ENCODE measurements at regions not wholly inside any gene's neighbourhood (a gene's known extent, or its start where the extent isn't known, plus 50 kb on each side); places are given as distances from the start of the nearest gene placed in this dataset.

- DNase-seq: no peak
- TF ChIP-seq GATA1 (IDR thresholded peaks at IDR 0.05; ENCODE audit: low read depth, low read length): no peak
- TF ChIP-seq POLR2A (IDR thresholded peaks at IDR 0.05; ENCODE audit: low read length): no peak
Observed at GRCh38 chr5:92980491-92980890, 600.5 kb downstream of the NR2F1-AS1 start.

DNA sequence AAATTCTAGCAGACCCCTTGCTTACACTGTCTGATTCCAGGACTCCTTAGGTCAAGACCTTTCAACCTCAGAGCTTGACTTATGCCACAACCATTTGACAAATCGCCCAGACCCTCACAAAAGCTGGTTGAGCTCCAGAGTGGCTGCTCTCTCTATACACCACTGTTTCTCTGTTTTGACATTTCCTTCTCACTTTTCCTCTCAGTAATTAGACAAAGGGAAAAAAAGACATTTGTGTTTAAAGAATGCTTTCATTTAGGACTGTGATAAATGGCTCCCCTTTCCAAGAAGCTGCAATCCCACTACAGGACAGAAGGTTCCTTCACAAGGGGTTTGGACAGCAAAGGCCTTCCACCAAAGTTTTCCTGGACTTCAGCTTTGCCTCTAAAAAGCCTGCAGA is 601.3 kb downstream of the NR2F1-AS1 start:
- no peak for TF ChIP-seq GATA1 (IDR thresholded peaks at IDR 0.05; ENCODE audit: low read depth, low read length)
- no peak for TF ChIP-seq POLR2A (IDR thresholded peaks at IDR 0.05; ENCODE audit: low read length)
- DNase-seq: no peak

- TF ChIP-seq POLR2A (IDR thresholded peaks at IDR 0.05; ENCODE audit: low read length) (no peak), GATA1 (IDR thresholded peaks at IDR 0.05; ENCODE audit: low read depth, low read length) (no peak)
- no peak for DNase-seq
Observed at GRCh38 chr5:92977846-92978540, 603.0 kb downstream of the NR2F1-AS1 start.

DNA sequence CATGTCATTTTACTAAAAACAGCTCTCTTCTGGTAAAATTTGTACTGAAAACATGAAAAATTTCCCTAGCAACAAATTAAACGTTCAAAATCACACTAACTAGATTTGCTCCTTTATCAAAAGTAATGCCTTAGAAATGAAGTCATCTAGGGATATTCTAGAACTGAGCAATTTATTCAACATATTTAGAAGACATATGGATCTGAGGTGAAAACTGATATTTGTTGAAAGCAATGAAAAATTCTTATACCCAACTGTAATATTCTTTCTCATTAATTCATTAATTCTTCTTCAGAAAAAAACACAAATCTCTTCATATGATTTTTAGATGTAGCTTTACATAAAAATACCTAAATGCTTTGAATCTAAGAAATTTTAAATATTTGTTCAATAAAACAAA is 604.9 kb downstream of the NR2F1-AS1 start:
- TF ChIP-seq GATA1 (IDR thresholded peaks at IDR 0.05; ENCODE audit: low read depth, low read length) (no peak), POLR2A (IDR thresholded peaks at IDR 0.05; ENCODE audit: low read length) (no peak)
- no peak for DNase-seq

DNA sequence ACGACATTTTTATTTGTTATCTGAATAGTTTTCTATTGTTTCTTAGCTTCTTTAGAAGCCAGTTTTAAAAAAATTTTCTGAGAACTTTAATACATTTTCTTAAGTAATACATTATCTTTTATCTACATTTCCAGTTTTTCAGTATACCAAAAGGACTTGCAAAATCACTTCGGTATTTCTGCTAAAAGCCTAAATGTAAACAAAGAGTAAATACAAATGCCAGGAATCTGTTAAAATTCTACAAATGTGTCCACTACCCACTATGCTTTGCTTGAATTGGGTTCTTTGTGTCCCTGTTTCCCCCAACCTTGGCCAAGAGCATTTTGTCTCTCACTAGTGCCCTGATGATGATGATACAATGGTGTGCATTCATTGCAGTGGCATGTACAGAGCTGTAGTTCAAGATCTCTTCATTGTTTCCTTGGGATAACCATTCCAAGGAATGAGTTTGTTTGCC is 611.2 kb downstream of the NR2F1-AS1 start:
- no peak for DNase-seq
- TF ChIP-seq GATA1 (IDR thresholded peaks at IDR 0.05; ENCODE audit: low read depth, low read length): no peak
- TF ChIP-seq POLR2A (IDR thresholded peaks at IDR 0.05; ENCODE audit: low read length): no peak

GRCh38 chr5:92969191-92969780 is 611.7 kb downstream of the NR2F1-AS1 start:
- TF ChIP-seq POLR2A (IDR thresholded peaks at IDR 0.05; ENCODE audit: low read length) (no peak), GATA1 (IDR thresholded peaks at IDR 0.05; ENCODE audit: low read depth, low read length) (no peak)
- DNase-seq: no peak

DNA sequence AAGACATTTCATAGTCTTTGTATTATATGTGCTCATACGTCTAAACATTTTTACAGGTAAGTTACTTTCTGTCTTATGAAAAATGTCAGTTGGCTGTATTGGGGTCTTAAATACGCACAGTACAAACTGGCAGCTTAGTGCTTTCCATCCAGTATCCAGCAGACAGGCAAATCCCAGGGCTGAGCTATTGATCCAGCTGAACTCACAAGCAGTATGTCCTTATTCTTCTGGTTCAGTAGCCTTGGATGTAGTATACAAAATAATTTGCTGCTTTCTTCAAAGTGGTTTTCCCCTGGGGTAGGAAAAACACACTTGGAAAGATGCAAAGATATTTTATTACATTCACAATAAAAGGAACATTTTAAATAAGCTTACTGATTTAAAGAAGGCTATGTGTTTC is 617.2 kb downstream of the NR2F1-AS1 start:
- no peak for TF ChIP-seq POLR2A (IDR thresholded peaks at IDR 0.05; ENCODE audit: low read length)
- TF ChIP-seq GATA1 (IDR thresholded peaks at IDR 0.05; ENCODE audit: low read depth, low read length): no peak

DNA sequence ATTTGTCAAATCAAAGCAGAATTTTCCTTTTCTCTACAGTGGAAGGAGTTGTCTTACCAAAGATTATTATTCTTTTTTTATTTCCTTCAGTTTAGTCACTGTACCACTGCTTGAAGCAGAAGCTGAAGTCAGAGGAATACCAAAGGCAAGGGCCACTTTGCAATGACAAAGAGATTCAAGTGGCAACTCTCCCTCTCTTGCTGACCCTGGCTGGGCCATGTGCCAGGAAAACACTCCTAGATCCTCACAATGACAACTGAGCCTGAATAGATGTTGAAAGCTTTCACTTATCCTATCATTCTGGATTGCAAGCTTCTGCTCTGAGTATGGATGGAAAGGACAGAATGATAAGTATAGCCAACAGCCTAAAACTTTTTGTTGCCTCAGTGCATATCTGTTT is 618.3 kb downstream of the NR2F1-AS1 start:
- no peak for TF ChIP-seq POLR2A (IDR thresholded peaks at IDR 0.05; ENCODE audit: low read length)
- TF ChIP-seq GATA1 (IDR thresholded peaks at IDR 0.05; ENCODE audit: low read depth, low read length): no peak
- DNase-seq: no peak

More for the DNA sequence above, 617.2 kb downstream of the NR2F1-AS1 start:
- DNase-seq: no peak

GRCh38 chr5:92956886-92957285 is 624.1 kb downstream of the NR2F1-AS1 start:
- TF ChIP-seq POLR2A (IDR thresholded peaks at IDR 0.05; ENCODE audit: low read length) (no peak), GATA1 (IDR thresholded peaks at IDR 0.05; ENCODE audit: low read depth, low read length) (no peak)
- no peak for DNase-seq

GRCh38 chr5:92952243-92952642 is 628.8 kb downstream of the NR2F1-AS1 start:
- no peak for DNase-seq
- no peak for TF ChIP-seq GATA1 (IDR thresholded peaks at IDR 0.05; ENCODE audit: low read depth, low read length)

- DNase-seq: no peak
- TF ChIP-seq POLR2A (IDR thresholded peaks at IDR 0.05; ENCODE audit: low read length) (no peak), GATA1 (IDR thresholded peaks at IDR 0.05; ENCODE audit: low read depth, low read length) (no peak)
Observed at GRCh38 chr5:92951746-92952145, 629.3 kb downstream of the NR2F1-AS1 start.

DNA sequence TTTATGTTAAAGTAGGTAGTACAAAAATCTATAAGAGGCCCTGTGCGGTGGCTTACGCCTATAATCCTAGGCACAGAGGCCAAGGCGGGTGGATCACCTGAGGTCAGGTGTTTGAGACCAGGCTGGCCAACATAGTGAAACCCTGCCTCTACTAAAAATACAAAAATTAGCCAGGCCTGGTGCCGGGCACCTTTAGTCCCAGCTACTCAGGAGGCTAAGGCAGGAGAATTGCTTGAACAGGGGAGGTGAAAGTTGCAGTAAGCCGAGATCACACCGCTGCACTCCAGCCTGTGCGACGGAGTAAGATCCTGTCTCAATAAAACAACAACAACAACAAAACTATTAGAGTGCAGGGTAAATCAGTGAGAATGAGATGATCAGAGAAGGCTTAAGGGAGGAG is 634.5 kb downstream of the NR2F1-AS1 start:
- TF ChIP-seq GATA1 (IDR thresholded peaks at IDR 0.05; ENCODE audit: low read depth, low read length) (no peak), POLR2A (IDR thresholded peaks at IDR 0.05; ENCODE audit: low read length) (no peak)
- DNase-seq: no peak

- no peak for TF ChIP-seq POLR2A (IDR thresholded peaks at IDR 0.05; ENCODE audit: low read length)
- no peak for TF ChIP-seq GATA1 (IDR thresholded peaks at IDR 0.05; ENCODE audit: low read depth, low read length)
- no peak for DNase-seq
Observed at GRCh38 chr5:92945605-92946097, 635.4 kb downstream of the NR2F1-AS1 start.

DNA sequence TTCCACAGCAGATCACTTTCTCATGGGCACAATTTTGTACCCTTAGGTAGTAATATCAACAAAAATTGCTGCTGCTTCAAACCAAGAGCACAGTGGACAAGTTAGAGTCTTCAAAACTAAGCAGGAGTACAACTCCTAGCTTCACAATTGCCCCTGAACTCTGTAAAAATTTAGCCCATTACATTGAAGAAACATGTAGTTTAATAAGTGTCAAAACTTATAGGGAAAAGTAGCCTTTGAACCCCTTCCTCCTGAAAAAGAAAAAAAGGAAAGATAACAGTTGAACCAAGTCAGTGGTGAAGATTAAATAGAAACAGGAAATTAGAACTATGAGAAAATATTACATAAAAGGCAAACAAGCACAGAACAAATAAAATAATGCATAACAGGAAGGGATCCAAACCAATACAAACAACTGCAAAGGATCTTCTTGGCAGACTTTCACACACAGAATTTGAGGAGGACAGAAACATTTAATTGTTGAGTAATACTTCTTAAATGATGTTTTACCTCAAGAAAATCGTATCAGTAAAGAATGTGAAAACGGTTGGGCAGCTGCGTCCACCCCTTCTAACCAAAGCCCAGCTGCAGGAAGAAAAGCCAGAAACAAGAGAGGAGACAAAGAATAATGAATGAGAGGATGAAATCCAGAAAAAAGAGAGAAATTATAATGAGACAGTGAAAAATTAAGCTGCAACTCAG is 636.0 kb downstream of the NR2F1-AS1 start:
- no peak for TF ChIP-seq GATA1 (IDR thresholded peaks at IDR 0.05; ENCODE audit: low read depth, low read length)
- TF ChIP-seq POLR2A (IDR thresholded peaks at IDR 0.05; ENCODE audit: low read length): no peak
- DNase-seq: no peak
